ENCODE measurements at regions not wholly inside any gene's neighbourhood (a gene's known extent, or its start where the extent isn't known, plus 50 kb on each side); places are given as distances from the start of the nearest gene placed in this dataset.

DNA sequence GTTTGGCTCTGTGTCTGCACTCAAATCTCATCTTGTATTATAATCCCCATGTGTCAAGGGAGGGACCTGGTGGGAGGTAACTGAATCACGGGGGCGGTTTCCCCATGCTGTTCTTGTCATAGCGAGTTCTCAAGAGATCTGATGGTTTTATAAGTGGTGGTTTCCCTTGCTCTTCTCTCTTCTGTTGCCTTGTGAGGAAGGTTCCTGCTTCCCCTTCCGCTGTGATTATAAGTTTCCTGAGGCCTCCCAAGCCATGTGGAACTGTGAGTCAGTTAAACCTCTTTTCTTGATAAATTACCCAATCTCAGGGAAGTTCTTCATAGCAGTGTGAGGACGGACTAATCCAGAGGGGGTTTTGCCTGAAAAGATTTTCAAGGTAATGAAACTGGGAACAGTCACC, 245.4 kb downstream of the GALR1 start:
- TF ChIP-seq CTCF (IDR thresholded peaks at IDR 0.05) (no peak), POLR2A (IDR thresholded peaks at IDR 0.05) (no peak), EP300 (IDR thresholded peaks at IDR 0.05; ENCODE audit: low read depth) (no peak)
